H9 (cell line): ENCODE measurements at regions not wholly inside any gene's neighbourhood (a gene's known extent, or its start where the extent isn't known, plus 50 kb on each side); places are given as distances from the start of the nearest gene placed in this dataset.

Source experiments
- DNase-seq: peaks from one replicate; pipeline ENCODE4 v3.0.0-alpha.2; 2017
- H2AFZ ChIP-seq: one replicate; pipeline ENCODE4 v1.6.1; 2013; ENCODE audit warnings: mild to moderate bottlenecking, low read length, control low read depth, moderate library complexity
- H2AK5ac ChIP-seq: 2 replicates; pipeline ENCODE4 v1.6.1; 2013; ENCODE audit warnings: low read length, control low read depth, mixed read lengths; ENCODE audit not compliant: insufficient read length
- H2BK120ac ChIP-seq: one replicate; pipeline ENCODE4 v1.6.1; 2013; ENCODE audit warnings: low read depth, mild to moderate bottlenecking, low read length, control low read depth, inconsistent platforms; ENCODE audit not compliant: poor library complexity, severe bottlenecking
- H2BK12ac ChIP-seq: 2 replicates; pipeline ENCODE4 v1.6.1; 2013; ENCODE audit warnings: low read length, control low read depth, mixed read lengths, low read depth; ENCODE audit not compliant: insufficient read length
- H2BK15ac ChIP-seq: 2 replicates; pipeline ENCODE4 v1.6.1; 2013; ENCODE audit warnings: low read depth, low read length, control low read depth
- H2BK20ac ChIP-seq: one replicate; pipeline ENCODE4 v1.6.1; 2013; ENCODE audit warnings: low read depth, mild to moderate bottlenecking, low read length, control low read depth, inconsistent platforms; ENCODE audit not compliant: poor library complexity, severe bottlenecking
- H2BK5ac ChIP-seq: 2 replicates; pipeline ENCODE4 v1.6.1; 2013; ENCODE audit warnings: low read length, control low read depth, mixed read lengths; ENCODE audit not compliant: insufficient read length
- H3K14ac ChIP-seq: 2 replicates; pipeline ENCODE4 v1.6.1; 2013; ENCODE audit warnings: low read length, control low read depth; ENCODE audit not compliant: insufficient read depth
- H3K18ac ChIP-seq: 2 replicates; pipeline ENCODE4 v1.6.1; 2013; ENCODE audit warnings: low read depth, mild to moderate bottlenecking, mixed read lengths, low read length, control low read depth; ENCODE audit not compliant: insufficient read length
- H3K23ac ChIP-seq: 2 replicates; pipeline ENCODE4 v1.6.1; 2013; ENCODE audit warnings: low read length, control low read depth, mixed read lengths, low read depth; ENCODE audit not compliant: insufficient read length
- H3K23me2 ChIP-seq: 2 replicates; pipeline ENCODE4 v1.6.1; 2013; ENCODE audit warnings: low read depth, mild to moderate bottlenecking, mixed read lengths, low read length, control low read depth; ENCODE audit not compliant: insufficient read length, poor library complexity, severe bottlenecking
- H3K27ac ChIP-seq: 2 replicates; pipeline ENCODE4 v1.5.1; 2013; ENCODE audit warnings: low read length, control low read depth, mixed read lengths, low read depth; ENCODE audit not compliant: insufficient read length
- H3K27me3 ChIP-seq: 2 replicates; pipeline ENCODE4 v1.6.1; 2013; ENCODE audit warnings: low read length, control low read depth, inconsistent platforms; ENCODE audit not compliant: insufficient read depth
- H3K4ac ChIP-seq: 2 replicates; pipeline ENCODE4 v1.6.1; 2013; ENCODE audit warnings: low read depth, mild to moderate bottlenecking, control low read depth, inconsistent platforms, low read length, moderate library complexity
- H3K4me1 ChIP-seq: 2 replicates; pipeline ENCODE4 v1.6.1; 2013; ENCODE audit warnings: low read length, control low read depth, inconsistent platforms; ENCODE audit not compliant: insufficient read depth
- H3K4me2 ChIP-seq: 2 replicates; pipeline ENCODE4 v1.6.1; 2013; ENCODE audit warnings: low read length, control low read depth, mixed read lengths; ENCODE audit not compliant: insufficient read length, insufficient read depth
- H3K56ac ChIP-seq: 2 replicates; pipeline ENCODE4 v1.6.1; 2013; ENCODE audit warnings: low read depth, mild to moderate bottlenecking, mixed read lengths, low read length, control low read depth; ENCODE audit not compliant: insufficient read length
- H3K79me1 ChIP-seq: 2 replicates; pipeline ENCODE4 v1.6.1; 2013; ENCODE audit warnings: low read depth, mild to moderate bottlenecking, moderate library complexity, low read length, control low read depth, inconsistent platforms; ENCODE audit not compliant: insufficient read depth, poor library complexity, severe bottlenecking
- H3K79me2 ChIP-seq: 2 replicates; pipeline ENCODE4 v1.6.1; 2013; ENCODE audit warnings: low read length, control low read depth, inconsistent platforms; ENCODE audit not compliant: insufficient read depth
- H3K9ac ChIP-seq: 2 replicates; pipeline ENCODE4 v1.6.1; 2013; ENCODE audit warnings: low read length, control low read depth, mixed read lengths; ENCODE audit not compliant: insufficient read length; ENCODE audit errors: extremely low read depth
- H3K9me3 ChIP-seq: one replicate; pipeline ENCODE4 v1.6.1; 2013; ENCODE audit warnings: low read depth, low read length, inconsistent platforms; ENCODE audit not compliant: control insufficient read depth
- H3T11ph ChIP-seq: one replicate; pipeline ENCODE4 v1.6.1; 2013; ENCODE audit warnings: mild to moderate bottlenecking, low read length, control low read depth, inconsistent platforms
- H4K20me1 ChIP-seq: one replicate; pipeline ENCODE4 v1.6.1; 2013; ENCODE audit not compliant: control insufficient read depth, insufficient read length, insufficient read depth
- H4K5ac ChIP-seq: 2 replicates; pipeline ENCODE4 v1.6.1; 2013; ENCODE audit warnings: low read depth, mild to moderate bottlenecking, mixed read lengths, low read length, control low read depth; ENCODE audit not compliant: insufficient read length
- H4K8ac ChIP-seq: replicated peaks from 2 replicates; pipeline ENCODE4 v1.6.1; 2013; ENCODE audit warnings: low read length, control low read depth, mixed read lengths, low read depth; ENCODE audit not compliant: insufficient read length
- H4K91ac ChIP-seq: 2 replicates; pipeline ENCODE4 v1.6.1; 2013; ENCODE audit warnings: low read depth, mild to moderate bottlenecking, moderate library complexity, mixed read lengths, low read length, control low read depth; ENCODE audit not compliant: insufficient read length
- H3K27ac Mint-ChIP-seq, 3 experiments: 2 replicates in 2 of 3; 3 replicates in 1 of 3; pipeline ENCODE4 v1.8.0; 2020 to 2021; ENCODE audit warnings: mixed read lengths in 3 of 3, mild to moderate bottlenecking in 1 of 3, moderate library complexity in 1 of 3
- H3K27me3 Mint-ChIP-seq: 2 replicates; pipeline ENCODE4 v1.8.0; 2021; ENCODE audit warnings: low read depth, mild to moderate bottlenecking, moderate library complexity, mixed read lengths
- H3K36me3 Mint-ChIP-seq, 3 experiments: 2 replicates in 2 of 3; 3 replicates in 1 of 3; pipeline ENCODE4 v1.8.0; 2020 to 2021; ENCODE audit warnings: low read depth in 3 of 3, mixed read lengths in 3 of 3; ENCODE audit not compliant: insufficient read depth in 1 of 3
- H3K4me1 Mint-ChIP-seq, 2 experiments: 2 replicates each; pipeline ENCODE4 v1.8.0; 2020; ENCODE audit warnings: mixed read lengths in 2 of 2
- H3K4me3 Mint-ChIP-seq, 2 experiments: 2 replicates in 1 of 2; 3 replicates in 1 of 2; pipeline ENCODE4 v1.8.0; 2020 to 2021; ENCODE audit warnings: mild to moderate bottlenecking in 2 of 2, mixed read lengths in 2 of 2, moderate library complexity in 1 of 2
- H3K9me3 Mint-ChIP-seq, 2 experiments: 2 replicates in 1 of 2; 3 replicates in 1 of 2; pipeline ENCODE4 v1.8.0; 2020; ENCODE audit warnings: mild to moderate bottlenecking in 2 of 2, mixed read lengths in 2 of 2, moderate library complexity in 1 of 2
- CTCF ChIP-seq: fragments of 200-600 bp; sonication (generic); conservative IDR thresholded peaks from 3 replicates; pipeline ENCODE4 v1.8.0; 2021; ENCODE audit warnings: antibody characterized with exemption, mild to moderate bottlenecking
- WGBS: extraction: QIAGEN DNeasy Blood & Tissue Kit; methylation state at CpG from one replicate; pipeline ENCODE4 v1.1.7; 2013; ENCODE audit warnings: missing lambda C conversion rate, low lambda C conversion rate, mixed read lengths; ENCODE audit not compliant: insufficient read length; ENCODE audit errors: extremely low coverage; 5-methylcytosine and 5-hydroxymethylcytosine counted together

DNA sequence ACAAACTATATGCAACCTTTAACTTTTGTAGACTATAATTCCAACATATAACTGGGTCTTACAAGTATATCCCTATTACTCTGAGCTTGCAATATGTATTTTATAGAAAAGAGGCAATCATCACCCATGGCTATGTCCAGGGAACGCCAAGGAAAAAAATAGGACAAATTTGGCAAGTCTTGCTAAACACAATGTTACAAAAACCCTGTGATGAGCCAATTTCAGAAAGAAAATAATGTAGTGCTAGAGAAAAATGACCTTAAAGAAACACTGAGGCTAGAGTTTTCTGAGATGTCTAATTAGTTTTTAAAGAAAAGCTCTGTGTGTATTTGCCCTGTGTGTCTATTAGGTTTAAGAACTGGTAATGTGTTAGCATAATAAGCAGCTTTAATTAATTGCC lies 68.0 kb upstream of the FREM2 start:
- Histone ChIP-seq H3K9ac (no peak overlapping the region), H4K5ac (no peak overlapping the region), H3K9me3 (no peaks in the 10 kb centered on the region), H2BK120ac (no peak overlapping the region), H4K8ac (no peak overlapping the region), H3K23ac (no peak overlapping the region), H4K20me1 (no peaks in the 10 kb centered on the region), H4K91ac (no peak overlapping the region), H2AK5ac (no peak overlapping the region), H3K79me2 (no peaks in the 10 kb centered on the region), H3K23me2 (no peaks in the 10 kb centered on the region), H3K27me3 (no peaks in the 10 kb centered on the region), H3T11ph (no peak overlapping the region), H3K56ac (no peak overlapping the region), H3K4ac (no peak overlapping the region), H2BK15ac (no peak overlapping the region), H2BK12ac (no peak overlapping the region), H3K14ac (no peak overlapping the region), H2BK5ac (no peak overlapping the region), H3K4me2 (no peak overlapping the region), H3K18ac (no peak overlapping the region), H2BK20ac (no peak overlapping the region), H3K27ac (no peak overlapping the region), H3K4me1 (no peaks in the 10 kb centered on the region), H3K79me1 (no peaks in the 10 kb centered on the region), H2AFZ (no peak overlapping the region)
- H3K36me3 Mint-ChIP-seq: no peaks in the 10 kb centered on the region
- no peak overlapping the region for H3K4me3 Mint-ChIP-seq
- H3K4me1 Mint-ChIP-seq: peaks cover 2 to 7% of the 10 kb centered on the region in 2 experiments
- no CpG with 5 or more reads among the region's 1 CpG for WGBS
- H3K9me3 Mint-ChIP-seq: no peaks in the 10 kb centered on the region
- DNase-seq: no peak
- H3K27ac Mint-ChIP-seq: no peak overlapping the region
- no peaks in the 10 kb centered on the region for H3K27me3 Mint-ChIP-seq
- no peak for TF ChIP-seq CTCF
